Panc1 (cell line): ENCODE measurements at regions not wholly inside any gene's neighbourhood (a gene's known extent, or its start where the extent isn't known, plus 50 kb on each side); places are given as distances from the start of the nearest gene placed in this dataset.

ENCODE experiments used
- POLR2AphosphoS5 ChIP-seq: IDR thresholded peaks from 2 replicates; pipeline ENCODE4 v1.6.1; 2012; ENCODE audit warnings: mild to moderate bottlenecking, low read depth, low read length, moderate library complexity
- TF ChIP-seq, protein P1 (sequence below): fragments of 450-650 bp; IDR thresholded peaks from 2 replicates; pipeline ENCODE4 v1.5.1; 2017; ENCODE audit warnings: mild to moderate bottlenecking
- TF ChIP-seq, protein P2 (sequence below), 2 experiments: IDR thresholded peaks; 2 replicates each; pipeline ENCODE4 v1.6.1; 2011 to 2012; ENCODE audit warnings: low read depth in 2 of 2, control low read depth in 1 of 2, low read length in 1 of 2, mild to moderate bottlenecking in 1 of 2, moderate library complexity in 1 of 2; ENCODE audit not compliant: insufficient read depth in 1 of 2

DNA sequence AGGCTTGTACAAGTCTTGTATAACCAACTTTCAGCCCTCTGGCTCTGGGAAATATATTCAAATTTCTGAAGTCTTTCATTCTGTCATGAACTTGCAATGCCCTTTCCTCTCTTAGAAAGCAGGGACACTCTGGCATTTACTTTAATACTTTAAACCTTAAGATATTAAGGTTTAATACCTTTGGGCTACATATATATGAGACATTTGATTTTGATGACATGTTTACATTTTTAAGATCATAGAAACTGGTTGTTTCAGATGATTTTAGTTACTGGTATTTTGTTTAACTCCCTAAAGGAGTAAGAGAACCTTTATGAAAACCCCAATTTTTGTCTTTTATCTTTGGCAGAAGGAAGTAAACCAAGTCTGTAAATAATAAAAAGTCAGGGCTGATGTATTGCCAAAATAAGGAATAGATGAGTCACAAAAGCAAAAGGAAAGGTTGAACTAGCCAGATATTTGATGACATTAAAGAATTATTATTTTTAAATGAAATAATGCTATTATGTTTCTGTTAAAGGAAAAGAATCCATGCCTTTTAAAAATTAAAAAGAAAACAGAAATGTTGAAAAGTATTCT, 579.0 kb upstream of the CBLB start:
- TF ChIP-seq, protein P1, sequence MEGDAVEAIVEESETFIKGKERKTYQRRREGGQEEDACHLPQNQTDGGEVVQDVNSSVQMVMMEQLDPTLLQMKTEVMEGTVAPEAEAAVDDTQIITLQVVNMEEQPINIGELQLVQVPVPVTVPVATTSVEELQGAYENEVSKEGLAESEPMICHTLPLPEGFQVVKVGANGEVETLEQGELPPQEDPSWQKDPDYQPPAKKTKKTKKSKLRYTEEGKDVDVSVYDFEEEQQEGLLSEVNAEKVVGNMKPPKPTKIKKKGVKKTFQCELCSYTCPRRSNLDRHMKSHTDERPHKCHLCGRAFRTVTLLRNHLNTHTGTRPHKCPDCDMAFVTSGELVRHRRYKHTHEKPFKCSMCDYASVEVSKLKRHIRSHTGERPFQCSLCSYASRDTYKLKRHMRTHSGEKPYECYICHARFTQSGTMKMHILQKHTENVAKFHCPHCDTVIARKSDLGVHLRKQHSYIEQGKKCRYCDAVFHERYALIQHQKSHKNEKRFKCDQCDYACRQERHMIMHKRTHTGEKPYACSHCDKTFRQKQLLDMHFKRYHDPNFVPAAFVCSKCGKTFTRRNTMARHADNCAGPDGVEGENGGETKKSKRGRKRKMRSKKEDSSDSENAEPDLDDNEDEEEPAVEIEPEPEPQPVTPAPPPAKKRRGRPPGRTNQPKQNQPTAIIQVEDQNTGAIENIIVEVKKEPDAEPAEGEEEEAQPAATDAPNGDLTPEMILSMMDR, result no peak
- no peak for TF ChIP-seq POLR2AphosphoS5
- TF ChIP-seq, protein P2, sequence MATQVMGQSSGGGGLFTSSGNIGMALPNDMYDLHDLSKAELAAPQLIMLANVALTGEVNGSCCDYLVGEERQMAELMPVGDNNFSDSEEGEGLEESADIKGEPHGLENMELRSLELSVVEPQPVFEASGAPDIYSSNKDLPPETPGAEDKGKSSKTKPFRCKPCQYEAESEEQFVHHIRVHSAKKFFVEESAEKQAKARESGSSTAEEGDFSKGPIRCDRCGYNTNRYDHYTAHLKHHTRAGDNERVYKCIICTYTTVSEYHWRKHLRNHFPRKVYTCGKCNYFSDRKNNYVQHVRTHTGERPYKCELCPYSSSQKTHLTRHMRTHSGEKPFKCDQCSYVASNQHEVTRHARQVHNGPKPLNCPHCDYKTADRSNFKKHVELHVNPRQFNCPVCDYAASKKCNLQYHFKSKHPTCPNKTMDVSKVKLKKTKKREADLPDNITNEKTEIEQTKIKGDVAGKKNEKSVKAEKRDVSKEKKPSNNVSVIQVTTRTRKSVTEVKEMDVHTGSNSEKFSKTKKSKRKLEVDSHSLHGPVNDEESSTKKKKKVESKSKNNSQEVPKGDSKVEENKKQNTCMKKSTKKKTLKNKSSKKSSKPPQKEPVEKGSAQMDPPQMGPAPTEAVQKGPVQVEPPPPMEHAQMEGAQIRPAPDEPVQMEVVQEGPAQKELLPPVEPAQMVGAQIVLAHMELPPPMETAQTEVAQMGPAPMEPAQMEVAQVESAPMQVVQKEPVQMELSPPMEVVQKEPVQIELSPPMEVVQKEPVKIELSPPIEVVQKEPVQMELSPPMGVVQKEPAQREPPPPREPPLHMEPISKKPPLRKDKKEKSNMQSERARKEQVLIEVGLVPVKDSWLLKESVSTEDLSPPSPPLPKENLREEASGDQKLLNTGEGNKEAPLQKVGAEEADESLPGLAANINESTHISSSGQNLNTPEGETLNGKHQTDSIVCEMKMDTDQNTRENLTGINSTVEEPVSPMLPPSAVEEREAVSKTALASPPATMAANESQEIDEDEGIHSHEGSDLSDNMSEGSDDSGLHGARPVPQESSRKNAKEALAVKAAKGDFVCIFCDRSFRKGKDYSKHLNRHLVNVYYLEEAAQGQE (IDR thresholded peaks at IDR 0.05; ENCODE audit: insufficient read depth in 1 of 2, low read depth in 2 of 2, low read length in 1 of 2), result no peak
